ENCODE measurements at regions not wholly inside any gene's neighbourhood (a gene's known extent, or its start where the extent isn't known, plus 50 kb on each side); places are given as distances from the start of the nearest gene placed in this dataset.

- no peak for ATAC-seq
- DNase-seq, result no peak
- peaks cover 3% of the 10 kb centered on the region for H3K9me3 Mint-ChIP-seq
- H3K36me3 Mint-ChIP-seq (ENCODE audit: insufficient read depth), result peaks cover 1% of the 10 kb centered on the region
- no peak overlapping the region for H3K4me3 Mint-ChIP-seq
- no peaks in the 10 kb centered on the region for H3K27me3 Mint-ChIP-seq (ENCODE audit: low read depth)
- no peaks in the 10 kb centered on the region for H3K4me1 Mint-ChIP-seq (ENCODE audit: low read depth)
Observed at GRCh38 chr1:5009376-5010065, 355.1 kb downstream of the AJAP1 start.

GRCh38 chr1:5005171-5005570, 350.8 kb downstream of the AJAP1 start:
- Mint-ChIP-seq H3K36me3 (ENCODE audit: insufficient read depth) (peaks cover 1% of the 10 kb centered on the region), H3K27me3 (ENCODE audit: low read depth) (peaks cover 4% of the 10 kb centered on the region), H3K4me3 (no peak overlapping the region), H3K4me1 (ENCODE audit: low read depth) (no peaks in the 10 kb centered on the region), H3K9me3 (peaks cover 6% of the 10 kb centered on the region)
- ATAC-seq, result no peak
- DNase-seq, result no peak

- peaks cover 1% of the 10 kb centered on the region for H3K36me3 Mint-ChIP-seq (ENCODE audit: insufficient read depth)
Observed at GRCh38 chr1:5002676-5003075, 348.3 kb downstream of the AJAP1 start.

GRCh38 chr1:5001466-5001865, 347.1 kb downstream of the AJAP1 start:
- Mint-ChIP-seq H3K4me1 (ENCODE audit: low read depth) (no peaks in the 10 kb centered on the region), H3K27me3 (ENCODE audit: low read depth) (peaks cover 12% of the 10 kb centered on the region), H3K36me3 (ENCODE audit: insufficient read depth) (peaks cover 1% of the 10 kb centered on the region), H3K9me3 (peaks cover 6% of the 10 kb centered on the region), H3K4me3 (no peak overlapping the region)
- no peak for DNase-seq
- no peak for ATAC-seq

More at GRCh38 chr1:5002676-5003075, 348.3 kb downstream of the AJAP1 start:
- H3K27me3 Mint-ChIP-seq (ENCODE audit: low read depth), result peaks cover 8% of the 10 kb centered on the region
- peaks cover 6% of the 10 kb centered on the region for H3K9me3 Mint-ChIP-seq
- no peak overlapping the region for H3K4me3 Mint-ChIP-seq
- H3K4me1 Mint-ChIP-seq (ENCODE audit: low read depth), result no peaks in the 10 kb centered on the region
- no peak for ATAC-seq
- no peak for DNase-seq

GRCh38 chr1:4986306-4986705, 331.9 kb downstream of the AJAP1 start:
- H3K4me3 Mint-ChIP-seq, result no peak overlapping the region
- no peaks in the 10 kb centered on the region for H3K27me3 Mint-ChIP-seq (ENCODE audit: low read depth)
- peaks cover 3% of the 10 kb centered on the region for H3K9me3 Mint-ChIP-seq
- DNase-seq (no peak), ATAC-seq (no peak)
- H3K36me3 Mint-ChIP-seq (ENCODE audit: insufficient read depth), result no peaks in the 10 kb centered on the region
- no peaks in the 10 kb centered on the region for H3K4me1 Mint-ChIP-seq (ENCODE audit: low read depth)

- no peaks in the 10 kb centered on the region for H3K4me1 Mint-ChIP-seq (ENCODE audit: low read depth)
- H3K36me3 Mint-ChIP-seq (ENCODE audit: insufficient read depth), result no peaks in the 10 kb centered on the region
- peaks cover 3% of the 10 kb centered on the region for H3K9me3 Mint-ChIP-seq
- ATAC-seq (no peak), DNase-seq (no peak)
- H3K27me3 Mint-ChIP-seq (ENCODE audit: low read depth), result peaks cover 1% of the 10 kb centered on the region
- H3K4me3 Mint-ChIP-seq, result no peak overlapping the region
Observed at GRCh38 chr1:4984841-4985240, 330.4 kb downstream of the AJAP1 start.

- no peak for DNase-seq
- Mint-ChIP-seq H3K27me3 (ENCODE audit: low read depth) (peaks cover 10% of the 10 kb centered on the region), H3K4me1 (ENCODE audit: low read depth) (no peaks in the 10 kb centered on the region), H3K9me3 (peaks cover 3% of the 10 kb centered on the region), H3K4me3 (no peak overlapping the region), H3K36me3 (ENCODE audit: insufficient read depth) (no peaks in the 10 kb centered on the region)
- ATAC-seq, result no peak
Observed at GRCh38 chr1:4980211-4980610, 325.8 kb downstream of the AJAP1 start.

GRCh38 chr1:4978660-4979390, 324.4 kb downstream of the AJAP1 start:
- Mint-ChIP-seq H3K4me3 (no peak overlapping the region), H3K4me1 (ENCODE audit: low read depth) (no peaks in the 10 kb centered on the region), H3K9me3 (peaks cover 2% of the 10 kb centered on the region), H3K27me3 (ENCODE audit: low read depth) (peaks cover 10% of the 10 kb centered on the region), H3K36me3 (ENCODE audit: insufficient read depth) (no peaks in the 10 kb centered on the region)
- ATAC-seq (no peak), DNase-seq (no peak)

GRCh38 chr1:4977701-4978100, 323.3 kb downstream of the AJAP1 start:
- peaks cover 12% of the 10 kb centered on the region for H3K27me3 Mint-ChIP-seq (ENCODE audit: low read depth)
- DNase-seq (no peak), ATAC-seq (no peak)
- H3K4me3 Mint-ChIP-seq, result no peak overlapping the region
- no peaks in the 10 kb centered on the region for H3K9me3 Mint-ChIP-seq
- no peaks in the 10 kb centered on the region for H3K36me3 Mint-ChIP-seq (ENCODE audit: insufficient read depth)
- H3K4me1 Mint-ChIP-seq (ENCODE audit: low read depth), result no peaks in the 10 kb centered on the region

GRCh38 chr1:4976859-4977440, 322.5 kb downstream of the AJAP1 start:
- DNase-seq (no peak), ATAC-seq (no peak)
- H3K27me3 Mint-ChIP-seq (ENCODE audit: low read depth), result peaks cover 12% of the 10 kb centered on the region
- H3K36me3 Mint-ChIP-seq (ENCODE audit: insufficient read depth), result no peaks in the 10 kb centered on the region
- H3K4me1 Mint-ChIP-seq (ENCODE audit: low read depth), result no peaks in the 10 kb centered on the region
- H3K4me3 Mint-ChIP-seq, result no peak overlapping the region
- H3K9me3 Mint-ChIP-seq, result no peaks in the 10 kb centered on the region

GRCh38 chr1:4975856-4976255, 321.4 kb downstream of the AJAP1 start:
- H3K4me1 Mint-ChIP-seq (ENCODE audit: low read depth), result no peaks in the 10 kb centered on the region
- peaks cover 12% of the 10 kb centered on the region for H3K27me3 Mint-ChIP-seq (ENCODE audit: low read depth)
- ATAC-seq (no peak), DNase-seq (no peak)
- no peaks in the 10 kb centered on the region for H3K36me3 Mint-ChIP-seq (ENCODE audit: insufficient read depth)
- no peak overlapping the region for H3K4me3 Mint-ChIP-seq
- H3K9me3 Mint-ChIP-seq, result no peaks in the 10 kb centered on the region

- Mint-ChIP-seq H3K4me1 (ENCODE audit: low read depth) (no peaks in the 10 kb centered on the region), H3K36me3 (ENCODE audit: insufficient read depth) (no peaks in the 10 kb centered on the region), H3K27me3 (ENCODE audit: low read depth) (peaks cover 12% of the 10 kb centered on the region), H3K4me3 (no peak overlapping the region), H3K9me3 (no peaks in the 10 kb centered on the region)
- no peak for ATAC-seq
- no peak for DNase-seq
Observed at GRCh38 chr1:4974981-4975685, 320.7 kb downstream of the AJAP1 start.

GRCh38 chr1:4973341-4973740, 318.9 kb downstream of the AJAP1 start:
- H3K4me3 Mint-ChIP-seq, result no peak overlapping the region
- ATAC-seq (no peak), DNase-seq (no peak)
- no peaks in the 10 kb centered on the region for H3K4me1 Mint-ChIP-seq (ENCODE audit: low read depth)
- no peaks in the 10 kb centered on the region for H3K9me3 Mint-ChIP-seq
- no peaks in the 10 kb centered on the region for H3K36me3 Mint-ChIP-seq (ENCODE audit: insufficient read depth)
- peaks cover 7% of the 10 kb centered on the region for H3K27me3 Mint-ChIP-seq (ENCODE audit: low read depth)

GRCh38 chr1:4972761-4973320, 318.4 kb downstream of the AJAP1 start:
- Mint-ChIP-seq H3K36me3 (ENCODE audit: insufficient read depth) (no peaks in the 10 kb centered on the region), H3K9me3 (no peaks in the 10 kb centered on the region), H3K27me3 (ENCODE audit: low read depth) (peaks cover 7% of the 10 kb centered on the region), H3K4me1 (ENCODE audit: low read depth) (no peaks in the 10 kb centered on the region), H3K4me3 (no peak overlapping the region)
- no peak for DNase-seq
- no peak for ATAC-seq

Measured in activated T-cell treated with anti-CD3 and anti-CD28 coated beads, Interleukin-2, amount 50 U/mL, for 4 hours (primary cell).